ENCODE measurements at regions not wholly inside any gene's neighbourhood (a gene's known extent, or its start where the extent isn't known, plus 50 kb on each side); places are given as distances from the start of the nearest gene placed in this dataset.

GRCh38 chr2:14079576-14079975 lies 552.9 kb upstream of the LRATD1 start:
- no peak overlapping the region for H3K4me2 ChIP-seq (ENCODE audit: low read depth, low read length)
- TF ChIP-seq EZH2phosphoT487 (IDR thresholded peaks at IDR 0.05; ENCODE audit: low read length) (no peak), CTCF (IDR thresholded peaks at IDR 0.05; ENCODE audit: low read length) (no peak)
- H3K4me1 ChIP-seq (ENCODE audit: low read length), result no peaks in the 10 kb centered on the region
- no peak overlapping the region for H2AFZ ChIP-seq (ENCODE audit: low read length)
- H3K27ac ChIP-seq (ENCODE audit: low read length), result no peak overlapping the region
- H3F3A ChIP-seq (ENCODE audit: insufficient read depth, low read length), result no peaks in the 10 kb centered on the region
- no peaks in the 10 kb centered on the region for H3K9me3 ChIP-seq (replicated peaks; ENCODE audit: insufficient read depth, low read length)
- H3K4me3 ChIP-seq (ENCODE audit: low read length), result no peak overlapping the region
- H3K9ac ChIP-seq (ENCODE audit: low read length), result no peak overlapping the region
- H3K27me3 ChIP-seq (replicated peaks; ENCODE audit: insufficient read depth, low read length), result no peaks in the 10 kb centered on the region
- H3K79me2 ChIP-seq (ENCODE audit: low read length), result no peaks in the 10 kb centered on the region
- H3K36me3 ChIP-seq (replicated peaks; ENCODE audit: insufficient read depth, low read length), result no peaks in the 10 kb centered on the region
- H4K20me1 ChIP-seq (ENCODE audit: insufficient read depth, low read length), result no peaks in the 10 kb centered on the region
- DNase-seq, result no peak
- no peaks in the 10 kb centered on the region for H3K9me2 ChIP-seq (replicated peaks; ENCODE audit: insufficient read depth, low read length)

GRCh38 chr2:14081521-14081920 lies 551.0 kb upstream of the LRATD1 start:
- no peak overlapping the region for H3K9ac ChIP-seq (ENCODE audit: low read length)
- H3K4me1 ChIP-seq (ENCODE audit: low read length), result no peaks in the 10 kb centered on the region
- H2AFZ ChIP-seq (ENCODE audit: low read length), result no peak overlapping the region
- H3K79me2 ChIP-seq (ENCODE audit: low read length), result no peaks in the 10 kb centered on the region
- TF ChIP-seq EZH2phosphoT487 (IDR thresholded peaks at IDR 0.05; ENCODE audit: low read length) (no peak), EZH2 (optimal IDR thresholded peaks at IDR 0.05; ENCODE audit: low read depth, low read length) (no peak), CTCF (IDR thresholded peaks at IDR 0.05; ENCODE audit: low read length) (no peak)
- no peak overlapping the region for H3K4me2 ChIP-seq (ENCODE audit: low read depth, low read length)
- H3K27ac ChIP-seq (ENCODE audit: low read length), result no peak overlapping the region
- no peak overlapping the region for H3K4me3 ChIP-seq (ENCODE audit: low read length)
- H3K9me2 ChIP-seq (replicated peaks; ENCODE audit: insufficient read depth, low read length), result no peaks in the 10 kb centered on the region
- no peaks in the 10 kb centered on the region for H3K36me3 ChIP-seq (replicated peaks; ENCODE audit: insufficient read depth, low read length)
- no peaks in the 10 kb centered on the region for H4K20me1 ChIP-seq (ENCODE audit: insufficient read depth, low read length)
- H3K9me3 ChIP-seq (replicated peaks; ENCODE audit: insufficient read depth, low read length), result no peaks in the 10 kb centered on the region
- no peaks in the 10 kb centered on the region for H3F3A ChIP-seq (ENCODE audit: insufficient read depth, low read length)
- H3K27me3 ChIP-seq (replicated peaks; ENCODE audit: insufficient read depth, low read length), result no peaks in the 10 kb centered on the region
- DNase-seq, result no peak

- Histone ChIP-seq H3K9me3 (replicated peaks; ENCODE audit: insufficient read depth, low read length) (no peaks in the 10 kb centered on the region), H3K79me2 (ENCODE audit: low read length) (no peaks in the 10 kb centered on the region), H3K36me3 (replicated peaks; ENCODE audit: insufficient read depth, low read length) (no peaks in the 10 kb centered on the region), H3K4me1 (ENCODE audit: low read length) (no peaks in the 10 kb centered on the region), H3K9ac (ENCODE audit: low read length) (no peak overlapping the region), H2AFZ (ENCODE audit: low read length) (no peak overlapping the region), H3K9me2 (replicated peaks; ENCODE audit: insufficient read depth, low read length) (no peaks in the 10 kb centered on the region), H3F3A (ENCODE audit: insufficient read depth, low read length) (no peaks in the 10 kb centered on the region), H3K27ac (ENCODE audit: low read length) (no peak overlapping the region), H3K4me3 (ENCODE audit: low read length) (no peak overlapping the region), H3K27me3 (replicated peaks; ENCODE audit: insufficient read depth, low read length) (no peaks in the 10 kb centered on the region), H4K20me1 (ENCODE audit: insufficient read depth, low read length) (no peaks in the 10 kb centered on the region), H3K4me2 (ENCODE audit: low read depth, low read length) (no peak overlapping the region)
- TF ChIP-seq EZH2 (optimal IDR thresholded peaks at IDR 0.05; ENCODE audit: low read depth, low read length), result no peak
- no peak for TF ChIP-seq CTCF (IDR thresholded peaks at IDR 0.05; ENCODE audit: low read length)
- no peak for TF ChIP-seq EZH2phosphoT487 (IDR thresholded peaks at IDR 0.05; ENCODE audit: low read length)
- DNase-seq, result no peak
These were observed 549.9 kb upstream of the LRATD1 start for GRCh38 chr2:14082640-14083039.
